ENCODE measurements at regions not wholly inside any gene's neighbourhood (a gene's known extent, or its start where the extent isn't known, plus 50 kb on each side); places are given as distances from the start of the nearest gene placed in this dataset.
"Not testable (repeated sequence)": the region's sequence is repeated elsewhere in the genome, so short reads cannot be mapped to it uniquely, and the experiment has no call there.

GRCh38 chr18:43825768-43826167 is 548.5 kb upstream of the SYT4 start:
- DNase-seq: no peak

GRCh38 chr18:43826215-43826614 is 548.9 kb upstream of the SYT4 start:
- no peak for DNase-seq

- no peak for DNase-seq
Observed at GRCh38 chr18:43827311-43827710, 550.0 kb upstream of the SYT4 start.

GRCh38 chr18:43830303-43830702 is 553.0 kb upstream of the SYT4 start:
- no peak for DNase-seq

GRCh38 chr18:43830947-43831346 is 553.7 kb upstream of the SYT4 start:
- DNase-seq: no peak

- DNase-seq: no peak
Observed at GRCh38 chr18:43846299-43846698, 569.0 kb upstream of the SYT4 start.

- DNase-seq: no peak
Observed at GRCh38 chr18:43847164-43848091, 570.1 kb upstream of the SYT4 start.

- not testable (repeated sequence) for DNase-seq
Observed at GRCh38 chr18:43849831-43850230, 572.5 kb upstream of the SYT4 start.

GRCh38 chr18:43855376-43855775 is 578.1 kb upstream of the SYT4 start:
- no peak for DNase-seq

- no peak for DNase-seq
Observed at GRCh38 chr18:43863180-43863579, 585.9 kb upstream of the SYT4 start.

- no peak for DNase-seq
Observed at GRCh38 chr18:43866696-43867095, 589.4 kb upstream of the SYT4 start.

GRCh38 chr18:43868497-43868995 is 591.3 kb upstream of the SYT4 start:
- DNase-seq: no peak

GRCh38 chr18:43869451-43870008 is 592.2 kb upstream of the SYT4 start:
- no peak for DNase-seq

- no peak for DNase-seq
Observed at GRCh38 chr18:43870626-43871025, 593.3 kb upstream of the SYT4 start.

GRCh38 chr18:43875511-43875910 is 598.2 kb upstream of the SYT4 start:
- DNase-seq: no peak

- DNase-seq: no peak
Observed at GRCh38 chr18:43876286-43876685, 599.0 kb upstream of the SYT4 start.

GRCh38 chr18:43876748-43877147 is 599.5 kb upstream of the SYT4 start:
- DNase-seq: no peak

- DNase-seq: no peak
Observed at GRCh38 chr18:43877616-43878321, 600.5 kb upstream of the SYT4 start.

- DNase-seq: no peak
Observed at GRCh38 chr18:43879415-43879814, 602.1 kb upstream of the SYT4 start.

GRCh38 chr18:43882358-43883055 is 605.2 kb upstream of the SYT4 start:
- no peak for DNase-seq

- DNase-seq: no peak
Observed at GRCh38 chr18:43883886-43884285, 606.6 kb upstream of the SYT4 start.

- DNase-seq: no peak
Observed at GRCh38 chr18:43886341-43886740, 609.1 kb upstream of the SYT4 start.

- no peak for DNase-seq
Observed at GRCh38 chr18:43887491-43887890, 610.2 kb upstream of the SYT4 start.
